ENCODE measurements at regions not wholly inside any gene's neighbourhood (a gene's known extent, or its start where the extent isn't known, plus 50 kb on each side); places are given as distances from the start of the nearest gene placed in this dataset.

- CTCF ChIA-PET: no interaction called here
- H3K27ac ChIP-seq (ENCODE audit: low read length in 2 of 2): no peak overlapping the region
- H3K79me2 ChIP-seq (ENCODE audit: control insufficient read depth, insufficient read depth, low read length): no peaks in the 10 kb centered on the region
- H3K36me3 ChIP-seq (replicated peaks in 1 of 2; ENCODE audit: control extremely low read depth in 1 of 2, control insufficient read depth in 1 of 2, extremely low read depth in 1 of 2, insufficient read depth in 2 of 2, low read length in 1 of 2): no peaks in the 10 kb centered on the region
- no peaks in the 10 kb centered on the region for H4K20me1 ChIP-seq (ENCODE audit: control insufficient read depth, insufficient read depth, low read length, poor library complexity, severe bottlenecking)
- peaks cover 0 to 6% (median 0%) of the 10 kb centered on the region in 3 donors for H3K9me3 ChIP-seq (ENCODE audit: control extremely low read depth in 1 of 3, control insufficient read depth in 2 of 3, insufficient read depth in 1 of 3, low read length in 2 of 3)
- intact Hi-C loops (cut with micrococcal nuclease): no loop called here
- POLR2A ChIA-PET: no interaction called here
- no peak overlapping the region for H3K4me3 ChIP-seq (ENCODE audit: control extremely low read depth in 1 of 5, extremely low read depth in 1 of 5, insufficient read depth in 1 of 5, low read depth in 2 of 5, low read length in 4 of 5)
- Mint-ChIP-seq H3K27ac (no peak overlapping the region), H3K4me3 (no peak overlapping the region), H3K4me1 (no peaks in the 10 kb centered on the region), H3K9me3 (ENCODE audit: insufficient read depth) (no peaks in the 10 kb centered on the region), H3K27me3 (no peaks in the 10 kb centered on the region)
- WGBS (ENCODE audit: insufficient coverage): no CpG with 5 or more reads among the region's 5 CpGs
- no peak for TF ChIP-seq EZH2 (IDR thresholded peaks at IDR 0.05; ENCODE audit: borderline replicate concordance, insufficient read depth, low read depth, low read length, poor library complexity, severe bottlenecking)
- TF ChIP-seq CTCF (IDR thresholded peaks at IDR 0.05): no peak
- no peak for DNase-seq
- H3K9ac ChIP-seq (ENCODE audit: low read length): no peak overlapping the region
- no peaks in the 10 kb centered on the region for H3K27me3 ChIP-seq (replicated peaks in 1 of 4; ENCODE audit: control extremely low read depth in 1 of 4, control insufficient read depth in 3 of 4, insufficient read depth in 4 of 4, low read length in 3 of 4)
- H3K4me1 ChIP-seq (ENCODE audit: control insufficient read depth in 2 of 2, insufficient read depth in 2 of 2, low read length in 2 of 2): no peaks in the 10 kb centered on the region
- no peak overlapping the region for H3K4me2 ChIP-seq (replicated peaks; ENCODE audit: low read depth, low read length, poor library complexity, severe bottlenecking)
- no peak for ATAC-seq (ENCODE audit: low read depth)
- H2AFZ ChIP-seq (ENCODE audit: insufficient read depth, low read depth, low read length, poor library complexity, severe bottlenecking): no peak overlapping the region
Observed at GRCh38 chr2:5751873-5752482, 59.8 kb downstream of the SOX11 start.

GRCh38 chr2:5756272-5756671 lies 64.1 kb downstream of the SOX11 start:
- DNase-seq: no peak

More at GRCh38 chr2:5756272-5756671, 64.1 kb downstream of the SOX11 start:
- Mint-ChIP-seq H3K4me1 (no peaks in the 10 kb centered on the region), H3K27me3 (no peaks in the 10 kb centered on the region), H3K9me3 (ENCODE audit: insufficient read depth) (no peaks in the 10 kb centered on the region), H3K4me3 (no peak overlapping the region), H3K27ac (no peak overlapping the region)
- CTCF ChIA-PET: no interaction called here
- H3K36me3 ChIP-seq (replicated peaks in 1 of 2; ENCODE audit: control extremely low read depth in 1 of 2, control insufficient read depth in 1 of 2, extremely low read depth in 1 of 2, insufficient read depth in 2 of 2, low read length in 1 of 2): no peaks in the 10 kb centered on the region
- WGBS (ENCODE audit: insufficient coverage): 91% methylated on average over 9 of the region's 15 CpGs
- no peaks in the 10 kb centered on the region for H3K4me1 ChIP-seq (ENCODE audit: control insufficient read depth in 2 of 2, insufficient read depth in 2 of 2, low read length in 2 of 2)
- H4K20me1 ChIP-seq (ENCODE audit: control insufficient read depth, insufficient read depth, low read length, poor library complexity, severe bottlenecking): no peaks in the 10 kb centered on the region
- no peak for TF ChIP-seq EZH2 (IDR thresholded peaks at IDR 0.05; ENCODE audit: borderline replicate concordance, insufficient read depth, low read depth, low read length, poor library complexity, severe bottlenecking)
- no peak for TF ChIP-seq CTCF (IDR thresholded peaks at IDR 0.05)
- no peak overlapping the region for H3K4me2 ChIP-seq (replicated peaks; ENCODE audit: low read depth, low read length, poor library complexity, severe bottlenecking)
- ATAC-seq (ENCODE audit: low read depth): no peak
- POLR2A ChIA-PET: no interaction called here
- H3K27me3 ChIP-seq (replicated peaks in 1 of 4; ENCODE audit: control extremely low read depth in 1 of 4, control insufficient read depth in 3 of 4, insufficient read depth in 4 of 4, low read length in 3 of 4): no peaks in the 10 kb centered on the region
- peaks cover 0 to 8% (median 0%) of the 10 kb centered on the region in 3 donors for H3K9me3 ChIP-seq (ENCODE audit: control extremely low read depth in 1 of 3, control insufficient read depth in 2 of 3, insufficient read depth in 1 of 3, low read length in 2 of 3)
- H3K9ac ChIP-seq (ENCODE audit: low read length): no peak overlapping the region
- intact Hi-C loops (cut with micrococcal nuclease): no loop called here
- H3K27ac ChIP-seq (ENCODE audit: low read length in 2 of 2): no peak overlapping the region
- no peak overlapping the region for H2AFZ ChIP-seq (ENCODE audit: insufficient read depth, low read depth, low read length, poor library complexity, severe bottlenecking)
- no peaks in the 10 kb centered on the region for H3K79me2 ChIP-seq (ENCODE audit: control insufficient read depth, insufficient read depth, low read length)
- no peak overlapping the region for H3K4me3 ChIP-seq (ENCODE audit: control extremely low read depth in 1 of 5, extremely low read depth in 1 of 5, insufficient read depth in 1 of 5, low read depth in 2 of 5, low read length in 4 of 5)

Measured in B cell (primary cell).